BJ (cell line): ENCODE measurements at regions not wholly inside any gene's neighbourhood (a gene's known extent, or its start where the extent isn't known, plus 50 kb on each side); places are given as distances from the start of the nearest gene placed in this dataset.

Source experiments
- CTCF ChIA-PET: fragments of 350-600 bp; formaldehyde crosslinking; extraction: SDS; loops from one replicate; lab custom pipeline; 2021; ENCODE audit warnings: antibody characterized with exemption, inconsistent platforms; lab: Yijun Ruan, JAX
- POLR2A ChIA-PET: fragments of 300-600 bp; sonication (Branson Sonifier 250); formaldehyde crosslinking; extraction: SDS; loops from one replicate; lab custom pipeline; 2021; ENCODE audit warnings: antibody characterized with exemption; lab: Charles Lee
- DNase-seq: peaks from one replicate; pipeline ENCODE4 v3.0.0-alpha.2; 2011; ENCODE audit warnings: low read depth
- H3K27me3 ChIP-seq: 2 replicates; pipeline ENCODE4 v1.6.0; 2011; ENCODE audit warnings: low read length; ENCODE audit not compliant: control insufficient read depth, insufficient read depth
- H3K36me3 ChIP-seq: 2 replicates; pipeline ENCODE4 v1.5.1; 2011; ENCODE audit warnings: low read length; ENCODE audit not compliant: control insufficient read depth, insufficient read depth
- H3K4me3 ChIP-seq: 2 replicates; pipeline ENCODE4 v1.5.1; 2011; ENCODE audit warnings: low read depth, mild to moderate bottlenecking, control low read depth, low read length
- CTCF ChIP-seq: IDR thresholded peaks from 2 replicates; pipeline ENCODE4 v1.5.1; 2011; ENCODE audit warnings: low read depth, mild to moderate bottlenecking, control low read depth, inconsistent platforms, low read length, moderate library complexity; ENCODE audit not compliant: insufficient read depth

- no peaks in the 10 kb centered on the region for H3K36me3 ChIP-seq
- DNase-seq: no peak
- TF ChIP-seq CTCF: no peak
- ChIA-PET POLR2A (no interaction called here), CTCF (interaction anchor here (1.5 kb wide), 1 partner anchor 15 kb away, joined by 4 read pairs; no protein-coding TSS in a partner anchor)
- no peaks in the 10 kb centered on the region for H3K27me3 ChIP-seq
- no peak overlapping the region for H3K4me3 ChIP-seq
Measured at GRCh38 chr2:108154366-108155061, 85.3 kb upstream of the SULT1C3 start.

GRCh38 chr2:108161298-108161697, 78.5 kb upstream of the SULT1C3 start:
- ChIA-PET CTCF (interaction anchor here (0.7 kb wide), 1 partner anchor 29 kb away, joined by 3 read pairs; no protein-coding TSS in a partner anchor), POLR2A (no interaction called here)
- H3K4me3 ChIP-seq: no peak overlapping the region
- TF ChIP-seq CTCF: no peak
- H3K36me3 ChIP-seq: no peaks in the 10 kb centered on the region
- no peaks in the 10 kb centered on the region for H3K27me3 ChIP-seq
- no peak for DNase-seq

- Histone ChIP-seq H3K27me3 (no peaks in the 10 kb centered on the region), H3K36me3 (no peaks in the 10 kb centered on the region), H3K4me3 (no peak overlapping the region)
- DNase-seq: no peak
- CTCF ChIA-PET: interaction anchor here (1.0 kb wide), 1 partner anchor 20 kb away, joined by 3 read pairs; no protein-coding TSS in a partner anchor
- POLR2A ChIA-PET: no interaction called here
- TF ChIP-seq CTCF: no peak
Measured at GRCh38 chr2:108164318-108164717, 75.5 kb upstream of the SULT1C3 start.

GRCh38 chr2:108165729-108166128, 74.0 kb upstream of the SULT1C3 start:
- no peaks in the 10 kb centered on the region for H3K36me3 ChIP-seq
- H3K4me3 ChIP-seq: no peak overlapping the region
- TF ChIP-seq CTCF: no peak
- DNase-seq: no peak
- POLR2A ChIA-PET: no interaction called here
- no peaks in the 10 kb centered on the region for H3K27me3 ChIP-seq
- CTCF ChIA-PET: interaction anchor here (1.7 kb wide), 1 partner anchor 9 kb away, joined by 3 read pairs; no protein-coding TSS in a partner anchor

GRCh38 chr2:108167699-108168098, 72.1 kb upstream of the SULT1C3 start:
- DNase-seq: no peak
- CTCF ChIA-PET: interaction anchor here (0.6 kb wide), 1 partner anchor 16 kb away, joined by 3 read pairs; no protein-coding TSS in a partner anchor

More at GRCh38 chr2:108167699-108168098, 72.1 kb upstream of the SULT1C3 start:
- Histone ChIP-seq H3K4me3 (no peak overlapping the region), H3K36me3 (no peaks in the 10 kb centered on the region), H3K27me3 (no peaks in the 10 kb centered on the region)
- no peak for TF ChIP-seq CTCF
- POLR2A ChIA-PET: no interaction called here
